ENCODE measurements at regions not wholly inside any gene's neighbourhood (a gene's known extent, or its start where the extent isn't known, plus 50 kb on each side); places are given as distances from the start of the nearest gene placed in this dataset.

DNA sequence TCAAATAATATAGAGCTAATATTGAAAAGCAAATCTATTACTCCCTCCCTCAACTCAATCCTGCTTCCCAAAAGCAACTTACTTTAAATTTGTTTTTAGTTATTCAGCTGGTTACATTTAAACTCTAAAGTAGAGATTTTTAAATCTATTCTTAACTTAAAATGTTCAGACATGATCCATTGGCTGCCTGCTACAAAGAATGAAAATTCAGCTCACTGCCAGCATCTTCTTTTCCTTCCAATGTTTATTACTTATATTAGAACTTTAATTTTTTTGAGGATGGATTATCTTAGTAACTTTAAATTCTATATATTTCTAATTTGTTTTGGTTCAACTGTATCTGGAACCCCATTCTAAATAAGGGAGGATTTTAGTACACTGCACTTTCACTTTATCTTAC is 163.2 kb downstream of the TMEM167A start:
- TF ChIP-seq, protein P1, sequence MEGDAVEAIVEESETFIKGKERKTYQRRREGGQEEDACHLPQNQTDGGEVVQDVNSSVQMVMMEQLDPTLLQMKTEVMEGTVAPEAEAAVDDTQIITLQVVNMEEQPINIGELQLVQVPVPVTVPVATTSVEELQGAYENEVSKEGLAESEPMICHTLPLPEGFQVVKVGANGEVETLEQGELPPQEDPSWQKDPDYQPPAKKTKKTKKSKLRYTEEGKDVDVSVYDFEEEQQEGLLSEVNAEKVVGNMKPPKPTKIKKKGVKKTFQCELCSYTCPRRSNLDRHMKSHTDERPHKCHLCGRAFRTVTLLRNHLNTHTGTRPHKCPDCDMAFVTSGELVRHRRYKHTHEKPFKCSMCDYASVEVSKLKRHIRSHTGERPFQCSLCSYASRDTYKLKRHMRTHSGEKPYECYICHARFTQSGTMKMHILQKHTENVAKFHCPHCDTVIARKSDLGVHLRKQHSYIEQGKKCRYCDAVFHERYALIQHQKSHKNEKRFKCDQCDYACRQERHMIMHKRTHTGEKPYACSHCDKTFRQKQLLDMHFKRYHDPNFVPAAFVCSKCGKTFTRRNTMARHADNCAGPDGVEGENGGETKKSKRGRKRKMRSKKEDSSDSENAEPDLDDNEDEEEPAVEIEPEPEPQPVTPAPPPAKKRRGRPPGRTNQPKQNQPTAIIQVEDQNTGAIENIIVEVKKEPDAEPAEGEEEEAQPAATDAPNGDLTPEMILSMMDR (IDR thresholded peaks at IDR 0.05), result no peak
- intact Hi-C loops (cut with DNase I; ENCODE audit: low total_unique reads), result no loop called here
- Histone ChIP-seq H3K27ac (no peak overlapping the region), H3K4me1 (no peaks in the 10 kb centered on the region), H3K36me3 (no peaks in the 10 kb centered on the region), H3K27me3 (no peaks in the 10 kb centered on the region), H3K4me3 (no peak overlapping the region), H3K9me3 (peaks cover 0 to 14% (median 0%) of the 10 kb centered on the region in 3 donors)
- DNase-seq, result no peak

DNA sequence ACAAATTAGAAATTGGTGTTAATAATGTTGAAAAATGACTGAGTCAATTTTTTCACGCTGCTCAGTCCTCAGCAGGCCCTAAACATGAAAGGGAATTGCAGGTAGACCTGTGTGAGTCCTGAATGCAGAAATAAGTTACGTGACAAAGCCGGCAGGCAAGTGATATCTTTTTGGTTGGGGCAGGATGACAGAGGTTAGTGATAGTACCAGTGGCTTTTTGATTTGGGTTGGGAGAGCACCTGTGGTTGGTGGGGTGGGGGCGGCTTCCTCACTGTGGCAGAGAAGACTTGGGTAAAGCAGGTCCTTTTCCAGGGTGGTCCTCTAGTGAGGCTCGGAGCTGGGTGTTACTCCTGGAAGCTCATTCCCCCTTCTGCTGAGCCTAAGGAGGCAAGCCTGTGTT is 164.7 kb downstream of the TMEM167A start:
- TF ChIP-seq, protein P1 (IDR thresholded peaks at IDR 0.05), result no peak
- H3K4me1 ChIP-seq, result no peaks in the 10 kb centered on the region
- DNase-seq, result no peak
- no peaks in the 10 kb centered on the region for H3K27me3 ChIP-seq
- peaks cover 0 to 14% (median 0%) of the 10 kb centered on the region in 3 donors for H3K9me3 ChIP-seq
- intact Hi-C loops (cut with DNase I; ENCODE audit: low total_unique reads), result no loop called here
- no peaks in the 10 kb centered on the region for H3K36me3 ChIP-seq
- H3K4me3 ChIP-seq, result no peak overlapping the region
- no peak overlapping the region for H3K27ac ChIP-seq

- TF ChIP-seq, protein P1 (IDR thresholded peaks at IDR 0.05), result no peak
- intact Hi-C loops (cut with DNase I; ENCODE audit: low total_unique reads), result no loop called here
- no peaks in the 10 kb centered on the region for H3K27me3 ChIP-seq
- no peak overlapping the region for H3K4me3 ChIP-seq
- H3K4me1 ChIP-seq, result no peaks in the 10 kb centered on the region
- peaks cover 0 to 11% (median 0%) of the 10 kb centered on the region in 3 donors for H3K9me3 ChIP-seq
- H3K36me3 ChIP-seq, result no peaks in the 10 kb centered on the region
- DNase-seq, result no peak
- no peak overlapping the region for H3K27ac ChIP-seq
Measured at GRCh38 chr5:82911910-82912309, 165.3 kb downstream of the TMEM167A start.

DNA sequence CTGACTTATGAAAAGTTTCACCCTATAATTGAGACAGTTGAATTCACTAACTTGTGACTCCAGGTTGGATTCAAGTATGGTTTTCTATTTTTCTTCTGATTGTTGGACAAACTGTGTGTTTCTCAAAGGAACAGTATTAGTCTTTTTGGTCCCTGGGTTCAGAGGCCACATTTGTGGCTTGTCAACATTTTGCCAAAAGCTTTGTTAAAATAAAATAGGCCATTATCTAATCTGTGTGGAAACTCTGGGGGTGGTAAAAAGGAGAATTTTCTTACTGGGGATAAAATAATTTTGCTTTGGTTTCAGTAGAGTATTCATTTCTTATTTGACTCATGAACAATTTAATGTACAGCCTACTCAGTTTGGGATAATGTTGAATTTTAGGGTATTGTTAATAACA is 166.3 kb downstream of the TMEM167A start:
- DNase-seq, result no peak
- no peak overlapping the region for H3K4me3 ChIP-seq
- H3K9me3 ChIP-seq, result peaks cover 0 to 1% (median 0%) of the 10 kb centered on the region in 3 donors
- no peaks in the 10 kb centered on the region for H3K36me3 ChIP-seq
- H3K4me1 ChIP-seq, result no peaks in the 10 kb centered on the region
- H3K27me3 ChIP-seq, result no peaks in the 10 kb centered on the region
- intact Hi-C loops (cut with DNase I; ENCODE audit: low total_unique reads), result no loop called here
- no peak overlapping the region for H3K27ac ChIP-seq
- TF ChIP-seq, protein P1 (IDR thresholded peaks at IDR 0.05), result no peak

- TF ChIP-seq, protein P1 (IDR thresholded peaks at IDR 0.05), result no peak
- intact Hi-C loops (cut with DNase I; ENCODE audit: low total_unique reads), result no loop called here
Measured at GRCh38 chr5:82910491-82910890, 166.7 kb downstream of the TMEM167A start.

DNA sequence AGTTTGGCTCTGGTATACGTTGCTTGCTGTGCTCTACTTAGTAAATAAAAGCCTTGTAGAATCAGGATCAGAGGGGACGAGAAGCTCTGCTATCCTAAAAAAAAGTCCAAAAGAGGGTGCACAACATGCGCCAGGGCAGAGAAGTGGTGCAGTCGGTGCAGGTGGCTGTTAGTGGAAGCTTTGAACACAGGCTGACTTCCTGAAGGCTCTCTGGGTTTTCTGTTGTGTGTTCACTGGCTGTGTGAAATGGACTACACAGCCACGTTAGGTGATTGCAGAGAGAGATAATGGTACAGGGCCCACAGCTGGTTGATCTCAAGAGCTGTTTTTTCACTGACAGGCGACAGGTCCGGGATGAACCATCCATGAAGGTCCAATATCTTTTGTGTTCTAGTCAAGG is 167.4 kb downstream of the TMEM167A start:
- intact Hi-C loops (cut with DNase I; ENCODE audit: low total_unique reads), result no loop called here
- Histone ChIP-seq H3K4me1 (no peaks in the 10 kb centered on the region), H3K27me3 (no peaks in the 10 kb centered on the region), H3K36me3 (no peaks in the 10 kb centered on the region), H3K27ac (no peak overlapping the region), H3K9me3 (no peaks in the 10 kb centered on the region), H3K4me3 (no peak overlapping the region)
- no peak for DNase-seq
- TF ChIP-seq, protein P1 (IDR thresholded peaks at IDR 0.05), result no peak

More at GRCh38 chr5:82910491-82910890, 166.7 kb downstream of the TMEM167A start:
- Histone ChIP-seq H3K4me3 (no peak overlapping the region), H3K36me3 (no peaks in the 10 kb centered on the region), H3K9me3 (no peaks in the 10 kb centered on the region), H3K27ac (no peak overlapping the region), H3K27me3 (no peaks in the 10 kb centered on the region), H3K4me1 (no peaks in the 10 kb centered on the region)
- DNase-seq, result no peak

All from tibial artery (tissue), 4 donors.